ENCODE measurements at regions not wholly inside any gene's neighbourhood (a gene's known extent, or its start where the extent isn't known, plus 50 kb on each side); places are given as distances from the start of the nearest gene placed in this dataset.

DNA sequence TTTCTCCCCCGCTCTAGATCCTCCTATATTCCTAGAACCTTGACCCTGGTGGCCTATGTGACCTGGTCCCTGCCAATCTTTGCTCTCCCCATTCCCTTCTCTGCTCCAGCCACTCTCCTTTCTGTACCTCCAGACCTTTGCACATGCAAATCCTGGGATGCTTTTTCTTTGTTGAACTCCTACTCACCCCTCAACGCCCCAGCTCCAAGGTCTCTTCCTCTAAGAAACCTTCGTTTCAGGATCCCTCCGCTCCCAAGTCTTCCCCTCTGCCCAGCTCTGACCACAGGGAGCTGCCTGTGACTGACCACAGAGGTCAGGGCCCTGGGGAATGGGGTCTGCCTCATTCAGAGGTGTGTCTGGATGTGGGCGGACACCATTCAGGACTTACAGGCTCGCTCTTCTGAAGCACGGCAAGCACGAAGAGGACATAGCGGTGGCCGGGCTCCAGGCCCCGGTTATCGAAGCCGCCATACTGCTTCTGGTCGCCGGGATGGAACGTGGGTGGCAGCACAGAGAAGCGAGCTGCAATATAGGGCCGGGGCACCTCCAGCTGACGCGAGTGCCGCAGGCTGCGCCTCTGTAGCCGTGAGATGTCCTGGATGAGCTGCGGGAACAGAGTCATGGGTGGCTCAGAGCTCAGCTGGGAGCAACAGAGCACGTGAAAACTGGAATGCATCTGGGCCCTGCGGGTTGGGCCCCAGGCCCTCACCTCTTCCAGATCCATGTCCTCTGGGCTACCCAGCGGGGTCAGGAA is 120.9 kb downstream of the PTPRS start (continued):
- TF ChIP-seq STAG1 (CRISPR knock-in tag; IDR thresholded peaks at IDR 0.05) = no peak
- TF ChIP-seq NFIC (IDR thresholded peaks at IDR 0.05; ENCODE audit: low read length) = no peak
- no peak for TF ChIP-seq DDIT3 (CRISPR knock-in tag; IDR thresholded peaks at IDR 0.05)
- no peak for TF ChIP-seq AGO1 (IDR thresholded peaks at IDR 0.05; ENCODE audit: low read depth, low read length, poor library complexity, severe bottlenecking)

GRCh38 chr19:5218963-5219530 is 121.6 kb downstream of the PTPRS start:
- DNase-seq (ENCODE audit: low spot score) = no peak
- Histone ChIP-seq H3K4me2 (ENCODE audit: low read depth, low read length) (no peak overlapping the region), H3K36me3 (replicated peaks in 1 of 2; ENCODE audit: control insufficient read depth in 1 of 2, insufficient read depth in 2 of 2, low read length in 2 of 2) (peaks cover 10 to 56% of the 10 kb centered on the region in 2 experiments), H3K4me1 (ENCODE audit: insufficient read depth, low read length) (no peaks in the 10 kb centered on the region), H4K20me1 (ENCODE audit: insufficient read depth, low read length) (no peaks in the 10 kb centered on the region), H3K9me3 (ENCODE audit: low read length) (no peaks in the 10 kb centered on the region), H3K9ac (ENCODE audit: insufficient read depth, low read depth, low read length) (no peak overlapping the region), H3K4me3 (replicated peaks in 1 of 3; ENCODE audit: insufficient read depth in 1 of 3, low read depth in 2 of 3, low read length in 3 of 3) (no peak overlapping the region), H2AFZ (ENCODE audit: low read length) (no peak overlapping the region), H3K27me3 (ENCODE audit: control insufficient read depth in 1 of 2, insufficient read depth in 2 of 2, low read length in 2 of 2) (no peaks in the 10 kb centered on the region), H3K27ac (ENCODE audit: extremely low read length, insufficient read depth, low read length) (no peak overlapping the region), H3K79me2 (ENCODE audit: insufficient read depth, low read length) (no peaks in the 10 kb centered on the region)
- no peak for ATAC-seq
- in situ Hi-C loops (cut with HindIII; ENCODE audit: extremely low pct_ligation_motif_present, low pct_unique_long_range_greater_than_20kb) (no loop called here), intact Hi-C loops (cut with micrococcal nuclease; ENCODE audit: unreplicated experiment) (no loop called here)
- CTCF ChIA-PET (ENCODE audit: low intra/inter-chr PET ratio, low total read pairs) = no interaction called here
- POLR2A ChIA-PET = no interaction called here
- 90% methylated on average over 3 of the region's 8 CpGs for WGBS (ENCODE audit: low lambda C conversion rate)
- no TSS peak for BruUV-seq (replicated peaks)
- no peak for FAIRE-seq
- TF ChIP-seq ZMYM3 (CRISPR knock-in tag; IDR thresholded peaks at IDR 0.05) (peak; percentile 72), ZFP36 (IDR thresholded peaks at IDR 0.05; ENCODE audit: borderline replicate concordance, low read depth, low read length, partially characterized antibody) (peak; percentile 21), ZNF768 (CRISPR knock-in tag; IDR thresholded peaks at IDR 0.05) (peak; percentile 95), SRSF9 (IDR thresholded peaks at IDR 0.05; ENCODE audit: borderline replicate concordance, insufficient read depth, low read depth, low read length, poor library complexity, severe bottlenecking) (no peak), XBP1 (CRISPR knock-in tag; IDR thresholded peaks at IDR 0.05) (no peak), NFKB2 (CRISPR knock-in tag; IDR thresholded peaks at IDR 0.05; ENCODE audit: borderline replicate concordance) (no peak), ZNF354B (CRISPR knock-in tag; IDR thresholded peaks at IDR 0.05) (no peak)

Measured in HepG2 (cell line).